Kasumi-1 (cell line): ENCODE measurements at regions not wholly inside any gene's neighbourhood (a gene's known extent, or its start where the extent isn't known, plus 50 kb on each side); places are given as distances from the start of the nearest gene placed in this dataset.

Source experiments
- DNase-seq, 2 experiments: peaks; one replicate each; lab custom pipeline; 2025; lab: John Stamatoyannopoulos, UW

- no peak for DNase-seq
Measured at GRCh38 chr7:106165337-106165736, 53.2 kb upstream of the SYPL1 start.

- no peak for DNase-seq
Measured at GRCh38 chr7:106163257-106163656, 51.1 kb upstream of the SYPL1 start.
